HG02981 (cell line): ENCODE measurements at regions not wholly inside any gene's neighbourhood (a gene's known extent, or its start where the extent isn't known, plus 50 kb on each side); places are given as distances from the start of the nearest gene placed in this dataset.
A peak's percentile ranks its signal among the peaks of the same experiment; 100 is the strongest.
"Not testable (repeated sequence)": the region's sequence is repeated elsewhere in the genome, so short reads cannot be mapped to it uniquely, and the experiment has no call there.

Source experiments
- ATAC-seq: cut with Tn5 transposase; IDR thresholded peaks from one replicate; pipeline ENCODE4 v1.9.1; 2021; ENCODE audit warnings: mild to moderate bottlenecking, moderate library complexity; ENCODE audit not compliant: unreplicated experiment

DNA sequence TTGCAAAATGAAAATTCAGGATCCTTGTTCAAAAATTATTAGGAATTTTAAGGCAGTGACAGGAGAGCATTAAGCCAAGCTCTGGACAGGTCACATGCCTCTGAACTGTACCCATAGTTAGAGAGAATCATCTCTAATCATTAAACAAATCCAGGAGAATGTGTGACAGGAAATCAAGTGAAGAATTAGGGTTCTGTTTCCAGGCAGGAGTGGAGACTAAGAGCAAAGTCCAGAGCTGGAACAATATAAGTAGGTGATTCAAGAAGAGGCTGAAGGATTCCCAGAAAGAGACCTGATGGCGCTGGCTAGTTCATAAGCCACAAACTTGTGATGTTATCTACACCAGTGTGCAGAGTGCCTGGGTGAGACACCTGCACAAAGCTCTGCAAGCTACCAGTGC lies 104.6 kb upstream of the PRKG2 start:
- ATAC-seq: no peak

GRCh38 chr4:81314897-81315470 lies 100.0 kb upstream of the PRKG2 start:
- peak; percentile 14 for ATAC-seq

- ATAC-seq: peak; percentile 50
These were observed 99.3 kb upstream of the PRKG2 start for GRCh38 chr4:81314196-81314896.

DNA sequence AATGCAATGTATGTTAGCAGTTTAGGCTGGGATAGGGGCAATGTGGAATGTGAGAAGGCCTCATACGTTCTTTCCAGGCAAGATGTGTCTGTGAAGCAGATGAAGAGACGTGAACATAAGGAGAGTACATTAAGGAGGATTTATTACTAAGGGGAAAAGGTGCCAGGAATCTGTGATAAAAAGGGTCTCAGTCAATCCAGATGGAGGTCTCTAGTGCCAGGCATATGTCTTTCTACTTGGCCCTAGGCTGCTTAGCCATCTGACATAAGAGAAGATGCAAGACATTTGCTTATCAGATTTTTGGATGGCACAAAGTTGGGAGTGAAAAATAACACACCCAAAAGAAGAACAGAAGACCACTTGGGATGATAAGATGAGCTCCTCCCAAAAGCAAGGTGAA lies 93.0 kb upstream of the PRKG2 start:
- ATAC-seq: no peak

DNA sequence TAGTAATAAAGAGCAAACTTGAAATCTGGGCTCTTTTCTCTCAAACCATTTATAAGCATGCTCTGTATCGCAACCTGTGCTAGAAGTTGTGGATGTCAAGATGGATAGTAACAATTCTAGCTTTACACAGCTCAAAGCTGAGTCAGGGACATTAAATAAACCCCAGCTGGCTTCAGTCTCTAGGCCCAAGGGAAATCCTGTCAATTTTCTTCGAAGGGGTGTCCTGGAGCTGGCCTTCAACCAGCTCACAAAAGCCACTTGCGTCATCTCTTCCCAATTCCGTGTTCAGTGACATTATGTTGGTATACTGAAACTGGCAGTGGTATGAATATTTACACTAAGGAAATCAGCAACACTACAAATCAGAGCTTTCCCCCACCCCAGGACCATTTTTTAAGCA lies 89.8 kb upstream of the PRKG2 start:
- ATAC-seq: no peak

DNA sequence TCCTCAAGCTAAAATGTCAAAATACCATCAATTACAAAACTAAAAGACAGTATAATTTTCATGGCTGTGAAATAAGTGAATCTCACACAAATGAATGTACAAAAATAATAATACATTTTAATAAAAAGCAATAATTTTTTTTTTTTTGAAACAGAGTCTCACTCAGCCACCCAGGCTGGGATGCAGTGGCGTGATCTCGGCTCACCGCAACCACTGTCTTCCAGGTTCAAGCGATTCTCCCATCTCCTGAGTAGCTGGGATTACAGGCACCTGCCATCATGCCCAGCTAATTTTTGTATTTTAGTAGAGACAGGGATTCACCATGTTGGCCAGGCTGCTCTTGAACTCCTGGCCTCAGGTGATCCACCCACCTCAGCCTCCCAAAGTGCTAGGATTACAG lies 85.3 kb upstream of the PRKG2 start:
- not testable (repeated sequence) for ATAC-seq

DNA sequence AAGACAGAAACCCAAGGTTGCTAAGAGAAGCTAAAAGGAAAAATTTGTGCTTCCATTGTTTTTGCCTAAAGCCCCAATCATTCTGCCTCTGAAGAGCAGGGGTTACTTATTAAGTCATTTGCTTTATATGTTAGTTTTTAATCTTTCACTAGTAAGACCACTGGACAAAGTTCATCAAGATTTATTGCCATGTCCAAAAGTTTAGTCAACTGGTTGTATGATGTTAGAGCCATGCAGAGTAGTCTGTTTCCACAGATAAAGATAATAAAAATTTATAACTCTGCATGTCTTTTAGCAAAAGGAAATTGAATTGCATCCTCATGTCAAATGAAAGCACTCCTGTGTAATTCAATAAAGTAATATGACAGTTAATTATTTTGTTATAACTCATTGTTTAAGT lies 75.8 kb upstream of the PRKG2 start:
- no peak for ATAC-seq

DNA sequence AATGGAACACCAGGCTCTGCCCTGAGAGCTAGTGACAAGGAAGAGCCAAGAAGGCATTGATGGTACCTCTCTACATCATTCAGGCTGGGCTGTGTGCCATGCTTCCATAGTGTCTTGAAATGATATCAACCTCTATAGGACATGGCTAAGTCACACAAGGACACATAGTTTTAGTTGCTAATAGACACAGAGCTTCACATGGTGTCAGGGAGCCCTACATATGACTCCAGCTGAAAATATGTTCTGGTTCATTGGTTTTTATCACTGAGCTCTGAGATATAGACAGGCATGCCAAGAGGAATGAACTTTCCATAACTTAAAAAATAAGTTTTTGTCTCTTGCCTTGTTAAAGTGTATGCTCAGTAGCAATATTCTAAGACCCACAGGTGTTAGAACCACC lies 72.1 kb upstream of the PRKG2 start:
- ATAC-seq: no peak

- ATAC-seq: no peak
These were observed 67.1 kb upstream of the PRKG2 start for GRCh38 chr4:81282131-81282530.

DNA sequence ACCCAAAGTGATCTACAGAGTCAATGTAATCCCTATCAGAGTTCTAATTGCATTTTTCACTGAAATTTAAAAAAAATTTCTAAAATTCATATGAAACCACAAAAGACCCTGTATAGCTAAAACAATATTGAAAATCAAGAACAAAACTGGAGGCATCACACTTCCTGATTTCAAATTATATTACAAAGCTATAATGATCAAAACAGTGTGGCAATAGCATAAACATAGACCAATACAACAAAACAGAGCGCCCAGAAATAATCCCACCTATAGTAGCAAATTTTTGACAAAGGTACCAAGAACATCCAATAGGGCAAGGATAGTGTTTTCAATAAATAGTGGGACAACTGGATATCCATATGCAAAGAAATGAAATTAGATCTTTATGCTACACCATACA lies 59.4 kb upstream of the PRKG2 start:
- ATAC-seq: no peak

GRCh38 chr4:81272671-81273070 lies 57.6 kb upstream of the PRKG2 start:
- ATAC-seq: no peak
